ENCODE measurements at regions not wholly inside any gene's neighbourhood (a gene's known extent, or its start where the extent isn't known, plus 50 kb on each side); places are given as distances from the start of the nearest gene placed in this dataset.

DNA sequence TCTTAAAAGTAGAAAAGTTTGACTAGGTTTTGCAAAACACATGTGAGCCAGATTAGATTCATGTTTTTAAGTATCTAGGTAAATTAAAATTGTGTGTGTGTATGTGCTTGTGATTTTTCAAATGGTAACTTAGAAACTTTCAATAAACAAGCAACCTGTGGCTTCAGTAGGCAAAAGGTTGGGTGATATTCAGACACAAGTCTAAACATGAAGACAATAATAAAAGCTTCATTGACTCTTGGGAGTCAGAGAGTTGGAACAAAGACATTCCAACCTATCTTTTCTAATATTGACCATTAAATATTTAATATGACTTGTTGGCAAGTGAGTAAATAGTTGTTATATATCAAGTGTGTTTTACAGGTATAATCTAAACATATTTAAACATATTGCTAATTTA is 1049.6 kb upstream of the ADGRL4 start:
- H3K36me3 ChIP-seq (ENCODE audit: control insufficient read depth, insufficient read depth, low read length) = no peaks in the 10 kb centered on the region
- H3K27me3 ChIP-seq (replicated peaks; ENCODE audit: control insufficient read depth, insufficient read depth, low read length) = no peaks in the 10 kb centered on the region
- DNase-seq (ENCODE audit: extremely low read depth, insufficient read length) = no peak
- H3K4me3 ChIP-seq (replicated peaks; ENCODE audit: low read depth, low read length) = no peak overlapping the region
- no peak for TF ChIP-seq CTCF (IDR thresholded peaks at IDR 0.05; ENCODE audit: insufficient read depth, low read length, poor library complexity, severe bottlenecking)

GRCh38 chr1:80054129-80054528 is 1047.6 kb upstream of the ADGRL4 start:
- no peak overlapping the region for H3K4me3 ChIP-seq (replicated peaks; ENCODE audit: low read depth, low read length)
- H3K36me3 ChIP-seq (ENCODE audit: control insufficient read depth, insufficient read depth, low read length) = no peaks in the 10 kb centered on the region
- no peak for TF ChIP-seq CTCF (IDR thresholded peaks at IDR 0.05; ENCODE audit: insufficient read depth, low read length, poor library complexity, severe bottlenecking)
- DNase-seq (ENCODE audit: extremely low read depth, insufficient read length) = no peak
- H3K27me3 ChIP-seq (replicated peaks; ENCODE audit: control insufficient read depth, insufficient read depth, low read length) = no peaks in the 10 kb centered on the region

- DNase-seq (ENCODE audit: extremely low read depth, insufficient read length) = no peak
- Histone ChIP-seq H3K36me3 (ENCODE audit: control insufficient read depth, insufficient read depth, low read length) (no peaks in the 10 kb centered on the region), H3K4me3 (replicated peaks; ENCODE audit: low read depth, low read length) (no peak overlapping the region), H3K27me3 (replicated peaks; ENCODE audit: control insufficient read depth, insufficient read depth, low read length) (no peaks in the 10 kb centered on the region)
- TF ChIP-seq CTCF (IDR thresholded peaks at IDR 0.05; ENCODE audit: insufficient read depth, low read length, poor library complexity, severe bottlenecking) = no peak
Measured at GRCh38 chr1:80053613-80054012, 1047.1 kb upstream of the ADGRL4 start.

GRCh38 chr1:80050523-80050922 is 1044.0 kb upstream of the ADGRL4 start:
- Histone ChIP-seq H3K4me3 (replicated peaks; ENCODE audit: low read depth, low read length) (no peak overlapping the region), H3K27me3 (replicated peaks; ENCODE audit: control insufficient read depth, insufficient read depth, low read length) (no peaks in the 10 kb centered on the region), H3K36me3 (ENCODE audit: control insufficient read depth, insufficient read depth, low read length) (no peaks in the 10 kb centered on the region)
- no peak for TF ChIP-seq CTCF (IDR thresholded peaks at IDR 0.05; ENCODE audit: insufficient read depth, low read length, poor library complexity, severe bottlenecking)
- no peak for DNase-seq (ENCODE audit: extremely low read depth, insufficient read length)

DNA sequence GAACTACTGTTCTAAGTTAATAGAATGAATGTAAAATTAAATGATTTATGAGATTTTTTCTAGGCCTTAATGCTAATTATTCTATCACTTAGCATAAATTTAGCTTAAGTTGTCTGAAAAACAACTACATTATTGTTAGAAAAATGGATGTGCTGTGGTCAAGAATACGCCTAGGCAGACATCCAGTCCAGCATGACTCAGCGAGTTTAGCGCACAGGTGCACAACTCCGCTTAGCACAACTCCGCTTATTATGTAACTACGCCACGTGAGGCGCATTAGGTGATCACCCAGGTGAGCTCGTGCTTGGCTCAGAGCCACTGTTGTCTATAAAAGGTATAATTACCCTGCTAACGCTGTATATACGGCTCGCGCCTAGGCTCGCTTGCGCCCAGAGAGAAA is 1043.6 kb upstream of the ADGRL4 start:
- Histone ChIP-seq H3K36me3 (ENCODE audit: control insufficient read depth, insufficient read depth, low read length) (no peaks in the 10 kb centered on the region), H3K27me3 (replicated peaks; ENCODE audit: control insufficient read depth, insufficient read depth, low read length) (no peaks in the 10 kb centered on the region), H3K4me3 (replicated peaks; ENCODE audit: low read depth, low read length) (no peak overlapping the region)
- DNase-seq (ENCODE audit: extremely low read depth, insufficient read length) = no peak
- TF ChIP-seq CTCF (IDR thresholded peaks at IDR 0.05; ENCODE audit: insufficient read depth, low read length, poor library complexity, severe bottlenecking) = no peak

DNA sequence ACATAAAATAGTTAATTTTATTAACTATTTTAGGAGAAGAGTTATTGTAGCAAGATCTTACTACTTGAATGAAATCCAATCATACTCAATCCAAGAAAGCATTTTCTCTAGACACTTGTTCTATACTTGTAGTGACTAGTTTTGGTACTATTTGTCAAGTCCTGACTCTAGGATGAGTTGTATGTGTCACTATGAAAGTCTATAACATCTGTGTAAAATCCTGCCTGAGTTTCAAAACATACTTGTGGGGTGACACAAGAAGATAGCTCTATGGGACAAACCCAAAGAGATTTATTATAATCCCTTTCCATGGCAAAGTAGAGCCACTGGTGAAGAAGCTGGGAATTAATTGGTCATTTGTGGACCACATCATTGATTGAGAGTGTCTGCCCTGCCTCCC is 1042.2 kb upstream of the ADGRL4 start:
- DNase-seq (ENCODE audit: extremely low read depth, insufficient read length) = no peak
- TF ChIP-seq CTCF (IDR thresholded peaks at IDR 0.05; ENCODE audit: insufficient read depth, low read length, poor library complexity, severe bottlenecking) = no peak
- Histone ChIP-seq H3K4me3 (replicated peaks; ENCODE audit: low read depth, low read length) (no peak overlapping the region), H3K36me3 (ENCODE audit: control insufficient read depth, insufficient read depth, low read length) (no peaks in the 10 kb centered on the region), H3K27me3 (replicated peaks; ENCODE audit: control insufficient read depth, insufficient read depth, low read length) (no peaks in the 10 kb centered on the region)

Data from GM06990 (cell line).